Activated gamma-delta T cell treated with Interleukin-2 at 50 U/mL for 16 hours (primary cell): ENCODE measurements at regions not wholly inside any gene's neighbourhood (a gene's known extent, or its start where the extent isn't known, plus 50 kb on each side); places are given as distances from the start of the nearest gene placed in this dataset.
"Not testable (repeated sequence)": the region's sequence is repeated elsewhere in the genome, so short reads cannot be mapped to it uniquely, and the experiment has no call there.

Experiments
- DNase-seq: peaks from one replicate; pipeline ENCODE4 v3.0.0-alpha.2; 2020

- no peak for DNase-seq
These were observed 94.1 kb upstream of the KLF6 start for GRCh38 chr10:3879073-3879472.

GRCh38 chr10:3877211-3878000, 92.4 kb upstream of the KLF6 start:
- no peak for DNase-seq

GRCh38 chr10:3876350-3876962, 91.4 kb upstream of the KLF6 start:
- DNase-seq = no peak

GRCh38 chr10:3875842-3876235, 90.8 kb upstream of the KLF6 start:
- DNase-seq = no peak

- DNase-seq = no peak
These were observed 90.2 kb upstream of the KLF6 start for GRCh38 chr10:3874990-3875841.

- not testable (repeated sequence) for DNase-seq
These were observed 89.6 kb upstream of the KLF6 start for GRCh38 chr10:3874610-3874989.

GRCh38 chr10:3873728-3874461, 88.9 kb upstream of the KLF6 start:
- no peak for DNase-seq

GRCh38 chr10:3872712-3873329, 87.8 kb upstream of the KLF6 start:
- no peak for DNase-seq

- no peak for DNase-seq
These were observed 86.5 kb upstream of the KLF6 start for GRCh38 chr10:3871424-3871996.

GRCh38 chr10:3869036-3869435, 84.0 kb upstream of the KLF6 start:
- DNase-seq = no peak

- no peak for DNase-seq
These were observed 83.3 kb upstream of the KLF6 start for GRCh38 chr10:3868271-3868664.

GRCh38 chr10:3867454-3868270, 82.7 kb upstream of the KLF6 start:
- no peak for DNase-seq

GRCh38 chr10:3866332-3866731, 81.3 kb upstream of the KLF6 start:
- DNase-seq = no peak

- DNase-seq = no peak
These were observed 80.6 kb upstream of the KLF6 start for GRCh38 chr10:3865565-3865964.

- no peak for DNase-seq
These were observed 76.8 kb upstream of the KLF6 start for GRCh38 chr10:3861795-3862194.

- no peak for DNase-seq
These were observed 73.2 kb upstream of the KLF6 start for GRCh38 chr10:3858051-3858845.

GRCh38 chr10:3857318-3857717, 72.3 kb upstream of the KLF6 start:
- no peak for DNase-seq

- DNase-seq = no peak
These were observed 71.6 kb upstream of the KLF6 start for GRCh38 chr10:3856593-3856992.

GRCh38 chr10:3853547-3854303, 68.7 kb upstream of the KLF6 start:
- no peak for DNase-seq

GRCh38 chr10:3853016-3853415, 68.0 kb upstream of the KLF6 start:
- no peak for DNase-seq
